H1 (cell line): ENCODE measurements at regions not wholly inside any gene's neighbourhood (a gene's known extent, or its start where the extent isn't known, plus 50 kb on each side); places are given as distances from the start of the nearest gene placed in this dataset.

Source experiments
- ASH2L ChIP-seq: fragments of 200-600, 300-600 bp; sonication (generic); IDR thresholded peaks from one replicate; pipeline ENCODE4 v1.7.1; 2017; ENCODE audit warnings: low read length
- BRCA1 ChIP-seq: IDR thresholded peaks from 2 replicates; pipeline ENCODE4 v1.6.1; 2012; ENCODE audit warnings: low read depth, low read length, improper control_type of control experiment
- EZH2 ChIP-seq: fragments of 200-600 bp; sonication (generic); IDR thresholded peaks from 2 replicates; pipeline ENCODE4 v1.7.1; 2012; ENCODE audit warnings: low read depth, mild to moderate bottlenecking, moderate library complexity, low read length, inconsistent platforms; ENCODE audit not compliant: severe bottlenecking
- FOSL1 ChIP-seq: IDR thresholded peaks from 2 replicates; pipeline ENCODE4 v1.6.1; 2011; ENCODE audit warnings: mild to moderate bottlenecking, low read depth, low read length, moderate library complexity; ENCODE audit not compliant: insufficient read depth
- KDM1A ChIP-seq: fragments of 200-600, 300-600 bp; sonication (generic); IDR thresholded peaks from 2 replicates; pipeline ENCODE4 v1.7.1; 2016; ENCODE audit warnings: mild to moderate bottlenecking, low read length, borderline replicate concordance
- POLR2A ChIP-seq, 2 experiments: IDR thresholded peaks; 1 replicate in 1 of 2; 2 replicates in 1 of 2; pipeline ENCODE4 v1.6.1; 2011; ENCODE audit warnings: low read depth in 2 of 2, low read length in 2 of 2, mild to moderate bottlenecking in 2 of 2; ENCODE audit errors: control extremely low read depth in 1 of 2
- POLR2AphosphoS5 ChIP-seq: IDR thresholded peaks from 2 replicates; pipeline ENCODE4 v1.6.1; 2011; ENCODE audit warnings: low read depth, low read length
- RNF2 ChIP-seq: fragments of 200-900, 300-1000 bp; sonication (generic); IDR thresholded peaks from 2 replicates; pipeline ENCODE4 v1.7.1; 2016; ENCODE audit warnings: borderline replicate concordance, low read depth, mild to moderate bottlenecking, antibody characterized with exemption, low read length; ENCODE audit not compliant: poor library complexity, severe bottlenecking; ENCODE audit errors: missing control alignments
- TAF1 ChIP-seq: IDR thresholded peaks from 2 replicates; pipeline ENCODE4 v1.6.1; 2011; ENCODE audit warnings: mild to moderate bottlenecking, low read depth, low read length
- TBP ChIP-seq: IDR thresholded peaks from 2 replicates; pipeline ENCODE4 v1.6.1; 2011; ENCODE audit warnings: low read depth, low read length, improper control_type of control experiment
- TF ChIP-seq, protein P1 (sequence below), 3 experiments: IDR thresholded peaks; 1 replicate in 2 of 3; 2 replicates in 1 of 3; pipeline versions ENCODE4 v1.5.1 to v1.6.1; 2011; ENCODE audit warnings: low read length in 3 of 3, mild to moderate bottlenecking in 3 of 3, inconsistent platforms in 2 of 3, low read depth in 1 of 3, moderate library complexity in 1 of 3; ENCODE audit not compliant: insufficient read depth in 1 of 3; ENCODE audit errors: control extremely low read depth in 1 of 3
- TF ChIP-seq, protein P2 (sequence below): IDR thresholded peaks from 2 replicates; pipeline ENCODE4 v1.6.1; 2011; ENCODE audit warnings: low read length, improper control_type of control experiment
- TF ChIP-seq, protein P3 (sequence below): IDR thresholded peaks from 2 replicates; pipeline ENCODE4 v1.6.1; 2012; ENCODE audit warnings: inconsistent platforms

DNA sequence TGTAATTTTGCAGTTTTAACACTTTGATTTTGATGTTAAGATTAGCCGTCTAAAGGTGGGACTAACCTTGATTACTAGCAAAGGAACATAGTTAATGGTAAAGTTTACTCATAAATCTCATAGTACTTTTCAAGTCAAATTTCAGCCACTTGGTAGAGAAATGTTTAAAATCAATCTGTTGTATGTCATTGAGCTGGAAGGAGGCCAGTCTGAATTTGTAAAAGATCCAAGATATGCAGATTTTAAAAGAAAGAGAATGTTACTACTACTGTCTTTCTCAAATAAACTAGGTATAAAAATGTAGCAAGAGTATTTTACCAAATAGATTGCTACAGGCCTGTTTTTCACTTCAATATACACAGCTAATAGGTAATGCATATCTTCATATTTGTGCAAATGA lies 600.8 kb upstream of the SEL1L start:
- TF ChIP-seq, protein P1, sequence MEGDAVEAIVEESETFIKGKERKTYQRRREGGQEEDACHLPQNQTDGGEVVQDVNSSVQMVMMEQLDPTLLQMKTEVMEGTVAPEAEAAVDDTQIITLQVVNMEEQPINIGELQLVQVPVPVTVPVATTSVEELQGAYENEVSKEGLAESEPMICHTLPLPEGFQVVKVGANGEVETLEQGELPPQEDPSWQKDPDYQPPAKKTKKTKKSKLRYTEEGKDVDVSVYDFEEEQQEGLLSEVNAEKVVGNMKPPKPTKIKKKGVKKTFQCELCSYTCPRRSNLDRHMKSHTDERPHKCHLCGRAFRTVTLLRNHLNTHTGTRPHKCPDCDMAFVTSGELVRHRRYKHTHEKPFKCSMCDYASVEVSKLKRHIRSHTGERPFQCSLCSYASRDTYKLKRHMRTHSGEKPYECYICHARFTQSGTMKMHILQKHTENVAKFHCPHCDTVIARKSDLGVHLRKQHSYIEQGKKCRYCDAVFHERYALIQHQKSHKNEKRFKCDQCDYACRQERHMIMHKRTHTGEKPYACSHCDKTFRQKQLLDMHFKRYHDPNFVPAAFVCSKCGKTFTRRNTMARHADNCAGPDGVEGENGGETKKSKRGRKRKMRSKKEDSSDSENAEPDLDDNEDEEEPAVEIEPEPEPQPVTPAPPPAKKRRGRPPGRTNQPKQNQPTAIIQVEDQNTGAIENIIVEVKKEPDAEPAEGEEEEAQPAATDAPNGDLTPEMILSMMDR (IDR thresholded peaks at IDR 0.05; ENCODE audit: control extremely low read depth in 1 of 3, insufficient read depth in 1 of 3, low read depth in 1 of 3, low read length in 3 of 3), result no peak
- no peak for TF ChIP-seq RNF2
- TF ChIP-seq, protein P2, sequence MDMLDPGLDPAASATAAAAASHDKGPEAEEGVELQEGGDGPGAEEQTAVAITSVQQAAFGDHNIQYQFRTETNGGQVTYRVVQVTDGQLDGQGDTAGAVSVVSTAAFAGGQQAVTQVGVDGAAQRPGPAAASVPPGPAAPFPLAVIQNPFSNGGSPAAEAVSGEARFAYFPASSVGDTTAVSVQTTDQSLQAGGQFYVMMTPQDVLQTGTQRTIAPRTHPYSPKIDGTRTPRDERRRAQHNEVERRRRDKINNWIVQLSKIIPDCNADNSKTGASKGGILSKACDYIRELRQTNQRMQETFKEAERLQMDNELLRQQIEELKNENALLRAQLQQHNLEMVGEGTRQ, result no peak
- no peak for TF ChIP-seq ASH2L
- no peak for TF ChIP-seq POLR2A (IDR thresholded peaks at IDR 0.05; ENCODE audit: control extremely low read depth in 1 of 2, low read depth in 2 of 2, low read length in 2 of 2)
- TF ChIP-seq, protein P3, sequence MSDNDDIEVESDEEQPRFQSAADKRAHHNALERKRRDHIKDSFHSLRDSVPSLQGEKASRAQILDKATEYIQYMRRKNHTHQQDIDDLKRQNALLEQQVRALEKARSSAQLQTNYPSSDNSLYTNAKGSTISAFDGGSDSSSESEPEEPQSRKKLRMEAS, result no peak
- TF ChIP-seq FOSL1, result no peak
- TF ChIP-seq TAF1, result no peak
- TF ChIP-seq TBP, result no peak
- no peak for TF ChIP-seq KDM1A
- no peak for TF ChIP-seq BRCA1
- TF ChIP-seq EZH2, result no peak
- TF ChIP-seq POLR2AphosphoS5, result no peak
